HepG2 (cell line): ENCODE measurements at regions not wholly inside any gene's neighbourhood (a gene's known extent, or its start where the extent isn't known, plus 50 kb on each side); places are given as distances from the start of the nearest gene placed in this dataset.

Experiments used
- ATAC-seq: fragments of 200-7000 bp; cut with Tn5 transposase; 3 replicates; pipeline ENCODE4 v1.9.1; 2020; ENCODE audit warnings: mild to moderate bottlenecking, moderate library complexity
- BruUV-seq: library from RNA; stranded (reverse); fragments of 400-500 nt; replicated peaks from 2 replicates; lab custom pipeline; 2021; lab: Mats Ljungman, UMichigan
- CTCF ChIA-PET: fragments of 300-600 bp; formaldehyde crosslinking; extraction: SDS; loops from one replicate; lab custom pipeline; 2021; ENCODE audit warnings: low total read pairs, inconsistent platforms, low intra/inter-chr PET ratio; lab: Yijun Ruan, JAX
- POLR2A ChIA-PET: fragments of 350-600 bp; sonication (Branson Sonifier 250); formaldehyde crosslinking; loops from one replicate; lab custom pipeline; 2020; ENCODE audit warnings: antibody characterized with exemption, inconsistent platforms; lab: Yijun Ruan, JAX
- DNase-seq: peaks from one replicate; pipeline ENCODE4 v3.0.0-alpha.2; 2015; ENCODE audit warnings: low spot score
- FAIRE-seq: peaks from 3 replicates; lab custom pipeline; 2011; peaks lifted over from hg19 to GRCh38; lab: Jason Lieb, UNC
- H2AFZ ChIP-seq: one replicate; pipeline ENCODE4 v1.6.1; 2011; ENCODE audit warnings: low read length, inconsistent platforms
- H3K27ac ChIP-seq: fragments of 300-600 bp; 3 replicates; pipeline ENCODE4 v1.8.0; 2011; ENCODE audit warnings: mixed run types, mild to moderate bottlenecking, mixed read lengths, low read length, inconsistent platforms; ENCODE audit not compliant: insufficient read depth; ENCODE audit errors: extremely low read length
- H3K27me3 ChIP-seq, 2 experiments: fragments of 200-600 bp in 1 of 2; 2 replicates in 1 of 2; 3 replicates in 1 of 2; pipeline versions ENCODE4 v1.6.0 to v1.8.0; 2011; ENCODE audit warnings: low read length in 2 of 2, mild to moderate bottlenecking in 2 of 2, moderate library complexity in 2 of 2, inconsistent platforms in 1 of 2; ENCODE audit not compliant: insufficient read depth in 2 of 2, control insufficient read depth in 1 of 2
- H3K36me3 ChIP-seq, 2 experiments: fragments of 200-600 bp in 1 of 2; replicated peaks in 1 of 2; 2 replicates in 1 of 2; 3 replicates in 1 of 2; pipeline versions ENCODE4 v1.5.1 to v1.8.0; 2011; ENCODE audit warnings: low read length in 2 of 2, inconsistent platforms in 1 of 2; ENCODE audit not compliant: insufficient read depth in 2 of 2, control insufficient read depth in 1 of 2
- H3K4me1 ChIP-seq: 2 replicates; pipeline ENCODE4 v1.5.1; 2012; ENCODE audit warnings: low read length, inconsistent platforms; ENCODE audit not compliant: insufficient read depth
- H3K4me2 ChIP-seq: 2 replicates; pipeline ENCODE4 v1.6.0; 2011; ENCODE audit warnings: low read depth, low read length, inconsistent platforms
- H3K4me3 ChIP-seq, 3 experiments: fragments of 200-600 bp in 1 of 3; sonication (generic), shearing (Covaris generic) in 1 of 3; replicated peaks in 1 of 3; 2 replicates each; pipeline ENCODE4 v1.5.1; 2011 to 2016; ENCODE audit warnings: low read length in 3 of 3, inconsistent platforms in 2 of 3, low read depth in 2 of 3, mild to moderate bottlenecking in 2 of 3, control low read depth in 1 of 3, mixed read lengths in 1 of 3; ENCODE audit not compliant: insufficient read depth in 1 of 3
- H3K79me2 ChIP-seq: one replicate; pipeline ENCODE4 v1.6.1; 2011; ENCODE audit warnings: low read length, inconsistent platforms; ENCODE audit not compliant: insufficient read depth
- H3K9ac ChIP-seq: 2 replicates; pipeline ENCODE4 v1.6.0; 2011; ENCODE audit warnings: mild to moderate bottlenecking, low read depth, low read length, inconsistent platforms; ENCODE audit not compliant: insufficient read depth
- H3K9me3 ChIP-seq: 2 replicates; pipeline ENCODE4 v1.5.1; 2012; ENCODE audit warnings: mild to moderate bottlenecking, low read length
- H4K20me1 ChIP-seq: 2 replicates; pipeline ENCODE4 v1.6.0; 2011; ENCODE audit warnings: inconsistent platforms, mild to moderate bottlenecking, low read length, moderate library complexity; ENCODE audit not compliant: insufficient read depth
- ZMYM2 ChIP-seq: sonication (generic); formaldehyde crosslinking; IDR thresholded peaks from 2 replicates; pipeline ENCODE4 v1.8.0; 2022; ENCODE audit warnings: mild to moderate bottlenecking, missing genetic modification reagents
- ZNF225 ChIP-seq: sonication (generic); formaldehyde crosslinking; IDR thresholded peaks from 2 replicates; pipeline ENCODE4 v1.4.0; 2020; ENCODE audit warnings: mild to moderate bottlenecking, missing genetic modification reagents
- ZNF251 ChIP-seq: sonication (generic); formaldehyde crosslinking; IDR thresholded peaks from 2 replicates; pipeline ENCODE4 v1.9.0; 2021; ENCODE audit warnings: mild to moderate bottlenecking, missing genetic modification reagents
- ZNF501 ChIP-seq: sonication (generic); formaldehyde crosslinking; IDR thresholded peaks from 2 replicates; pipeline ENCODE4 v1.5.1; 2020; ENCODE audit warnings: mild to moderate bottlenecking, moderate library complexity, missing genetic modification reagents
- in situ Hi-C: cut with HindIII; loops from 2 replicates; pipeline ENCODE4 v1.10.0; 2017; ENCODE audit warnings: low pct_unique_long_range_greater_than_20kb; ENCODE audit not compliant: extremely low pct_ligation_motif_present
- intact Hi-C: fragments of 100-400 bp; cut with micrococcal nuclease; formaldehyde crosslinking; loops from one replicate; pipeline ENCODE4 v1.10.0; 2022; ENCODE audit not compliant: unreplicated experiment
- TF ChIP-seq, protein P1 (sequence below): sonication (generic); formaldehyde crosslinking; IDR thresholded peaks from one replicate; pipeline ENCODE4 v1.5.1; 2020; ENCODE audit warnings: mild to moderate bottlenecking, missing genetic modification reagents; ENCODE audit errors: not compliant biosample characterization
- TF ChIP-seq, protein P2 (sequence below): IDR thresholded peaks from 2 replicates; pipeline ENCODE4 v1.6.1; 2016
- TF ChIP-seq, protein P3 (sequence below): sonication (generic); formaldehyde crosslinking; IDR thresholded peaks from 2 replicates; pipeline ENCODE4 v1.5.1; 2020; ENCODE audit warnings: mild to moderate bottlenecking, missing genetic modification reagents, moderate library complexity
- TF ChIP-seq, protein P4 (sequence below): sonication (generic); formaldehyde crosslinking; IDR thresholded peaks from 2 replicates; pipeline ENCODE4 v1.8.1; 2023; ENCODE audit warnings: missing genetic modification reagents, mild to moderate bottlenecking, borderline replicate concordance

DNA sequence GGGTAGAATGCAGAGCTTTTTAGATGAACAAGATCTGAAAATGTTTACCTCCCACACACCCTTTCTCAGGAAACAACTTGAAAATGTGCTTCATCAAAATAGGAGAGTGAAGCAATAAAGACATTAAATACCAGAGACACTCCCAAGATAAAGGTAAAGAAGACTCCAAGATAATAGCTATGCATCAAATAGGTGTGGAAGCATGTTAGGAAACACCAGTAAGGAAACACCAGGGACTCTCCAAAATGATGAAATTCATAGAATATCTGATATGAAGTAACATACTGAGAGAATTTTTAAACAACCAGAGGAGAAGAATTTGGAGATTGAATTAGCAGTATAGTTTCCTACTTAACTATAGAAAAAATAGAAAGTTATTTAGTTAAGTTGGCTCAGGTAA is 57.0 kb downstream of the OR10A6 start:
- Histone ChIP-seq H3K27me3 (no peaks in the 10 kb centered on the region), H3K4me2 (no peak overlapping the region), H3K79me2 (no peaks in the 10 kb centered on the region), H3K36me3 (no peaks in the 10 kb centered on the region), H3K27ac (no peak overlapping the region), H3K4me1 (no peaks in the 10 kb centered on the region), H2AFZ (no peak overlapping the region), H3K9ac (no peak overlapping the region), H4K20me1 (no peaks in the 10 kb centered on the region), H3K4me3 (no peak overlapping the region), H3K9me3 (peaks cover 13% of the 10 kb centered on the region; the same call in 1 of the 2 replicates)
- FAIRE-seq (no peak), ATAC-seq (no peak), DNase-seq (no peak)
- intact Hi-C loops: no loop called here
- ChIA-PET CTCF (no interaction called here), POLR2A (no interaction called here)
- no TSS peak for BruUV-seq
- in situ Hi-C loops: no loop called here
- TF ChIP-seq ZNF225 (CRISPR knock-in tag) (no peak), ZMYM2 (CRISPR knock-in tag) (no peak), ZNF251 (no peak), ZNF501 (CRISPR knock-in tag) (no peak)
- TF ChIP-seq, protein P1, sequence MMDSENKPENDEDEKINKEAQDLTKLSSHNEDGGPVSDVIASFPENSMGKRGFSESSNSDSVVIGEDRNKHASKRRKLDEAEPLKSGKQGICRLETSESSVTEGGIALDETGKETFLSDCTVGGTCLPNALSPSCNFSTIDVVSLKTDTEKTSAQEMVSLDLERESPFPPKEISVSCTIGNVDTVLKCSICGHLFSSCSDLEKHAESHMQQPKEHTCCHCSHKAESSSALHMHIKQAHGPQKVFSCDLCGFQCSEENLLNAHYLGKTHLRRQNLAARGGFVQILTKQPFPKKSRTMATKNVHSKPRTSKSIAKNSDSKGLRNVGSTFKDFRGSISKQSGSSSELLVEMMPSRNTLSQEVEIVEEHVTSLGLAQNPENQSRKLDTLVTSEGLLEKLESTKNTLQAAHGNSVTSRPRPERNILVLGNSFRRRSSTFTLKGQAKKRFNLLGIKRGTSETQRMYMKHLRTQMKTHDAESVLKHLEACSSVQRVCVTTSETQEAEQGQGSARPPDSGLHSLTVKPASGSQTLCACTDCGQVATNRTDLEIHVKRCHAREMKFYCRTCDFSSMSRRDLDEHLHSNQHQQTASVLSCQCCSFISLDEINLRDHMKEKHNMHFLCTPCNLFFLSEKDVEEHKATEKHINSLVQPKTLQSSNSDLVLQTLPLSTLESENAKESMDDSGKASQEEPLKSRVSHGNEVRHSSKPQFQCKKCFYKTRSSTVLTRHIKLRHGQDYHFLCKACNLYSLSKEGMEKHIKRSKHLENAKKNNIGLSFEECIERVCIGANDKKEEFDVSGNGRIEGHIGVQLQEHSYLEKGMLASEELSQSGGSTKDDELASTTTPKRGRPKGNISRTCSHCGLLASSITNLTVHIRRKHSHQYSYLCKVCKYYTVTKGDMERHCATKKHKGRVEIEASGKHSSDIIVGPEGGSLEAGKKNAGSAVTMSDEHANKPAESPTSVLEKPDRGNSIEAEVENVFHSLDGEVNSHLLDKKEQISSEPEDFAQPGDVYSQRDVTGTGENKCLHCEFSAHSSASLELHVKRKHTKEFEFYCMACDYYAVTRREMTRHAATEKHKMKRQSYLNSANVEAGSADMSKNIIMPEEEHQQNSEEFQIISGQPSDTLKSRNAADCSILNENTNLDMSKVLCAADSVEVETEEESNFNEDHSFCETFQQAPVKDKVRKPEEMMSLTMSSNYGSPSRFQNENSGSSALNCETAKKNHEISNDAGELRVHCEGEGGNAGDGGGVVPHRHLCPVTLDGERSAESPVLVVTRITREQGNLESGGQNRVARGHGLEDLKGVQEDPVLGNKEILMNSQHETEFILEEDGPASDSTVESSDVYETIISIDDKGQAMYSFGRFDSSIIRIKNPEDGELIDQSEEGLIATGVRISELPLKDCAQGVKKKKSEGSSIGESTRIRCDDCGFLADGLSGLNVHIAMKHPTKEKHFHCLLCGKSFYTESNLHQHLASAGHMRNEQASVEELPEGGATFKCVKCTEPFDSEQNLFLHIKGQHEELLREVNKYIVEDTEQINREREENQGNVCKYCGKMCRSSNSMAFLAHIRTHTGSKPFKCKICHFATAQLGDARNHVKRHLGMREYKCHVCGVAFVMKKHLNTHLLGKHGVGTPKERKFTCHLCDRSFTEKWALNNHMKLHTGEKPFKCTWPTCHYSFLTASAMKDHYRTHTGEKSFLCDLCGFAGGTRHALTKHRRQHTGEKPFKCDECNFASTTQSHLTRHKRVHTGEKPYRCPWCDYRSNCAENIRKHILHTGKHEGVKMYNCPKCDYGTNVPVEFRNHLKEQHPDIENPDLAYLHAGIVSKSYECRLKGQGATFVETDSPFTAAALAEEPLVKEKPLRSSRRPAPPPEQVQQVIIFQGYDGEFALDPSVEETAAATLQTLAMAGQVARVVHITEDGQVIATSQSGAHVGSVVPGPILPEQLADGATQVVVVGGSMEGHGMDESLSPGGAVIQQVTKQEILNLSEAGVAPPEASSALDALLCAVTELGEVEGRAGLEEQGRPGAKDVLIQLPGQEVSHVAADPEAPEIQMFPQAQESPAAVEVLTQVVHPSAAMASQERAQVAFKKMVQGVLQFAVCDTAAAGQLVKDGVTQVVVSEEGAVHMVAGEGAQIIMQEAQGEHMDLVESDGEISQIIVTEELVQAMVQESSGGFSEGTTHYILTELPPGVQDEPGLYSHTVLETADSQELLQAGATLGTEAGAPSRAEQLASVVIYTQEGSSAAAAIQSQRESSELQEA (CRISPR knock-in tag): no peak
- TF ChIP-seq, protein P2, sequence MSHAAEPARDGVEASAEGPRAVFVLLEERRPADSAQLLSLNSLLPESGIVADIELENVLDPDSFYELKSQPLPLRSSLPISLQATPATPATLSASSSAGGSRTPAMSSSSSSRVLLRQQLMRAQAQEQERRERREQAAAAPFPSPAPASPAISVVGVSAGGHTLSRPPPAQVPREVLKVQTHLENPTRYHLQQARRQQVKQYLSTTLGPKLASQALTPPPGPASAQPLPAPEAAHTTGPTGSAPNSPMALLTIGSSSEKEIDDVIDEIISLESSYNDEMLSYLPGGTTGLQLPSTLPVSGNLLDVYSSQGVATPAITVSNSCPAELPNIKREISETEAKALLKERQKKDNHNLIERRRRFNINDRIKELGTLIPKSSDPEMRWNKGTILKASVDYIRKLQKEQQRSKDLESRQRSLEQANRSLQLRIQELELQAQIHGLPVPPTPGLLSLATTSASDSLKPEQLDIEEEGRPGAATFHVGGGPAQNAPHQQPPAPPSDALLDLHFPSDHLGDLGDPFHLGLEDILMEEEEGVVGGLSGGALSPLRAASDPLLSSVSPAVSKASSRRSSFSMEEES: no peak
- TF ChIP-seq, protein P3, sequence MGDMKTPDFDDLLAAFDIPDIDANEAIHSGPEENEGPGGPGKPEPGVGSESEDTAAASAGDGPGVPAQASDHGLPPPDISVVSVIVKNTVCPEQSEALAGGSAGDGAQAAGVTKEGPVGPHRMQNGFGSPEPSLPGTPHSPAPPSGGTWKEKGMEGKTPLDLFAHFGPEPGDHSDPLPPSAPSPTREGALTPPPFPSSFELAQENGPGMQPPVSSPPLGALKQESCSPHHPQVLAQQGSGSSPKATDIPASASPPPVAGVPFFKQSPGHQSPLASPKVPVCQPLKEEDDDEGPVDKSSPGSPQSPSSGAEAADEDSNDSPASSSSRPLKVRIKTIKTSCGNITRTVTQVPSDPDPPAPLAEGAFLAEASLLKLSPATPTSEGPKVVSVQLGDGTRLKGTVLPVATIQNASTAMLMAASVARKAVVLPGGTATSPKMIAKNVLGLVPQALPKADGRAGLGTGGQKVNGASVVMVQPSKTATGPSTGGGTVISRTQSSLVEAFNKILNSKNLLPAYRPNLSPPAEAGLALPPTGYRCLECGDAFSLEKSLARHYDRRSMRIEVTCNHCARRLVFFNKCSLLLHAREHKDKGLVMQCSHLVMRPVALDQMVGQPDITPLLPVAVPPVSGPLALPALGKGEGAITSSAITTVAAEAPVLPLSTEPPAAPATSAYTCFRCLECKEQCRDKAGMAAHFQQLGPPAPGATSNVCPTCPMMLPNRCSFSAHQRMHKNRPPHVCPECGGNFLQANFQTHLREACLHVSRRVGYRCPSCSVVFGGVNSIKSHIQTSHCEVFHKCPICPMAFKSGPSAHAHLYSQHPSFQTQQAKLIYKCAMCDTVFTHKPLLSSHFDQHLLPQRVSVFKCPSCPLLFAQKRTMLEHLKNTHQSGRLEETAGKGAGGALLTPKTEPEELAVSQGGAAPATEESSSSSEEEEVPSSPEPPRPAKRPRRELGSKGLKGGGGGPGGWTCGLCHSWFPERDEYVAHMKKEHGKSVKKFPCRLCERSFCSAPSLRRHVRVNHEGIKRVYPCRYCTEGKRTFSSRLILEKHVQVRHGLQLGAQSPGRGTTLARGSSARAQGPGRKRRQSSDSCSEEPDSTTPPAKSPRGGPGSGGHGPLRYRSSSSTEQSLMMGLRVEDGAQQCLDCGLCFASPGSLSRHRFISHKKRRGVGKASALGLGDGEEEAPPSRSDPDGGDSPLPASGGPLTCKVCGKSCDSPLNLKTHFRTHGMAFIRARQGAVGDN (CRISPR knock-in tag): no peak
- TF ChIP-seq, protein P4, sequence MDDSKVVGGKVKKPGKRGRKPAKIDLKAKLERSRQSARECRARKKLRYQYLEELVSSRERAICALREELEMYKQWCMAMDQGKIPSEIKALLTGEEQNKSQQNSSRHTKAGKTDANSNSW (CRISPR knock-in tag): no peak
